NB4 (cell line): ENCODE measurements at regions not wholly inside any gene's neighbourhood (a gene's known extent, or its start where the extent isn't known, plus 50 kb on each side); places are given as distances from the start of the nearest gene placed in this dataset.

ENCODE experiments used
- DNase-seq: peaks from one replicate; pipeline ENCODE4 v3.0.0; 2010; ENCODE audit warnings: low read depth
- H3K4me3 ChIP-seq: one replicate; pipeline ENCODE4 v1.5.1; 2011; ENCODE audit warnings: mild to moderate bottlenecking, low read depth, low read length, moderate library complexity
- CTCF ChIP-seq: IDR thresholded peaks from one replicate; pipeline ENCODE4 v1.5.1; 2012; ENCODE audit warnings: low read depth, low read length
- MAX ChIP-seq: IDR thresholded peaks from 2 replicates; pipeline ENCODE4 v1.6.1; 2011; ENCODE audit warnings: low read depth, low read length
- MYC ChIP-seq: IDR thresholded peaks from 2 replicates; pipeline ENCODE4 v1.6.1; 2011; ENCODE audit warnings: low read depth, low read length
- POLR2A ChIP-seq: IDR thresholded peaks from 2 replicates; pipeline ENCODE4 v1.6.1; 2011; ENCODE audit warnings: mild to moderate bottlenecking; ENCODE audit not compliant: insufficient read length; ENCODE audit errors: extremely low read depth

GRCh38 chr6:14380901-14381828, 263.6 kb downstream of the CD83 start:
- DNase-seq = no peak
- no peak overlapping the region for H3K4me3 ChIP-seq
- TF ChIP-seq CTCF (no peak), POLR2A (no peak), MYC (no peak), MAX (no peak)

- H3K4me3 ChIP-seq = no peak overlapping the region
- no peak for DNase-seq
- TF ChIP-seq MAX (no peak), MYC (no peak), POLR2A (no peak), CTCF (no peak)
Measured at GRCh38 chr6:14381829-14382677, 264.5 kb downstream of the CD83 start.

- no peak for DNase-seq
- no peak overlapping the region for H3K4me3 ChIP-seq
- TF ChIP-seq CTCF (no peak), POLR2A (no peak), MAX (no peak), MYC (no peak)
Measured at GRCh38 chr6:14382678-14383236, 265.2 kb downstream of the CD83 start.

GRCh38 chr6:14383393-14384174, 266.0 kb downstream of the CD83 start:
- H3K4me3 ChIP-seq = no peak overlapping the region
- no peak for TF ChIP-seq CTCF
- TF ChIP-seq POLR2A = no peak
- no peak for TF ChIP-seq MYC
- no peak for TF ChIP-seq MAX

GRCh38 chr6:14384175-14384949, 266.8 kb downstream of the CD83 start:
- DNase-seq = no peak
- TF ChIP-seq CTCF (no peak), MAX (no peak), POLR2A (no peak), MYC (no peak)
- no peak overlapping the region for H3K4me3 ChIP-seq

More at GRCh38 chr6:14383393-14384174, 266.0 kb downstream of the CD83 start:
- peak; percentile 57 for DNase-seq
